ENCODE measurements at regions not wholly inside any gene's neighbourhood (a gene's known extent, or its start where the extent isn't known, plus 50 kb on each side); places are given as distances from the start of the nearest gene placed in this dataset.
A peak's percentile ranks its signal among the peaks of the same experiment; 100 is the strongest.

GRCh38 chr1:200299571-200299970 is 110.3 kb downstream of the ZNF281 start:
- no peak for TF ChIP-seq CTCF (IDR thresholded peaks at IDR 0.05; ENCODE audit: poor library complexity, severe bottlenecking)
- Histone ChIP-seq H3K9me3 (ENCODE audit: severe bottlenecking) (no peaks in the 10 kb centered on the region), H3K4me1 (ENCODE audit: insufficient read depth, poor library complexity, severe bottlenecking) (no peaks in the 10 kb centered on the region), H3K27me3 (ENCODE audit: insufficient read depth, poor library complexity, severe bottlenecking) (no peaks in the 10 kb centered on the region), H3K27ac (ENCODE audit: poor library complexity, severe bottlenecking) (no peak overlapping the region), H3K36me3 (ENCODE audit: low read depth) (no peaks in the 10 kb centered on the region), H3K4me3 (ENCODE audit: severe bottlenecking) (no peak overlapping the region)
- no peak for DNase-seq (ENCODE audit: low spot score)
- ATAC-seq (ENCODE audit: low read depth) = no peak

GRCh38 chr1:200298242-200298641 is 111.6 kb downstream of the ZNF281 start:
- Histone ChIP-seq H3K4me3 (ENCODE audit: severe bottlenecking) (no peak overlapping the region), H3K36me3 (ENCODE audit: low read depth) (no peaks in the 10 kb centered on the region), H3K27ac (ENCODE audit: poor library complexity, severe bottlenecking) (no peak overlapping the region), H3K9me3 (ENCODE audit: severe bottlenecking) (no peaks in the 10 kb centered on the region), H3K27me3 (ENCODE audit: insufficient read depth, poor library complexity, severe bottlenecking) (no peaks in the 10 kb centered on the region), H3K4me1 (ENCODE audit: insufficient read depth, poor library complexity, severe bottlenecking) (no peaks in the 10 kb centered on the region)
- DNase-seq (ENCODE audit: low spot score) = no peak
- no peak for ATAC-seq (ENCODE audit: low read depth)
- no peak for TF ChIP-seq CTCF (IDR thresholded peaks at IDR 0.05; ENCODE audit: poor library complexity, severe bottlenecking)

GRCh38 chr1:200296091-200296661 is 113.7 kb downstream of the ZNF281 start:
- ATAC-seq (ENCODE audit: low read depth) = peak; percentile 41; the same call in 1 of the 3 replicates

DNA sequence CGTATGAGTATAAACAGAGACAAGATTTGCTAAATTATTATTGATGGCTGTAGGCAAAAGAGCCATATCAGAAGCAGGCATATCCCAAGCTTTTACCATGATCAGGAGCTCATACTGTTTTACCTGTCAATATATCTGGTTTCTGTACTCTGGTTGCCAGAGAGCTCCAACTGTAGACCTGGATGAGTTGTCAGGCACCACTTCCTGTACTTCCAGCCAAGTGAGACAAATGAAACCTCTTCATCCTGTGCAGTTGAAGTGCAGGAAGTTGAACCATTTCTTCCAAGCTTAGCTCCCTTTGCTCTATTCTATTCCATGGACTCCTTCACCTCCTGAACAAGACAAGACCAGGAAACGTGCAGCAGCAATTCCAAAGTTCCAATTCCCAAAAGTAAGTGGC is 115.6 kb downstream of the ZNF281 start:
- H3K36me3 ChIP-seq (ENCODE audit: low read depth) = no peaks in the 10 kb centered on the region
- H3K4me1 ChIP-seq (ENCODE audit: insufficient read depth, poor library complexity, severe bottlenecking) = no peaks in the 10 kb centered on the region
- no peaks in the 10 kb centered on the region for H3K9me3 ChIP-seq (ENCODE audit: severe bottlenecking)
- TF ChIP-seq CTCF (IDR thresholded peaks at IDR 0.05; ENCODE audit: poor library complexity, severe bottlenecking) = no peak
- no peak for DNase-seq (ENCODE audit: low spot score)
- ATAC-seq (ENCODE audit: low read depth) = peak; percentile 38; the same call in 1 of the 3 replicates
- H3K27ac ChIP-seq (ENCODE audit: poor library complexity, severe bottlenecking) = no peak overlapping the region
- H3K27me3 ChIP-seq (ENCODE audit: insufficient read depth, poor library complexity, severe bottlenecking) = no peaks in the 10 kb centered on the region
- H3K4me3 ChIP-seq (ENCODE audit: severe bottlenecking) = no peak overlapping the region

More at GRCh38 chr1:200296091-200296661, 113.7 kb downstream of the ZNF281 start:
- H3K27me3 ChIP-seq (ENCODE audit: insufficient read depth, poor library complexity, severe bottlenecking) = no peaks in the 10 kb centered on the region
- no peak for DNase-seq (ENCODE audit: low spot score)
- TF ChIP-seq CTCF (IDR thresholded peaks at IDR 0.05; ENCODE audit: poor library complexity, severe bottlenecking) = no peak
- no peak overlapping the region for H3K27ac ChIP-seq (ENCODE audit: poor library complexity, severe bottlenecking)
- H3K4me3 ChIP-seq (ENCODE audit: severe bottlenecking) = no peak overlapping the region
- H3K4me1 ChIP-seq (ENCODE audit: insufficient read depth, poor library complexity, severe bottlenecking) = no peaks in the 10 kb centered on the region
- no peaks in the 10 kb centered on the region for H3K9me3 ChIP-seq (ENCODE audit: severe bottlenecking)
- no peaks in the 10 kb centered on the region for H3K36me3 ChIP-seq (ENCODE audit: low read depth)

GRCh38 chr1:200292699-200293098 is 117.1 kb downstream of the ZNF281 start:
- H3K36me3 ChIP-seq (ENCODE audit: low read depth) = no peaks in the 10 kb centered on the region

More at GRCh38 chr1:200292699-200293098, 117.1 kb downstream of the ZNF281 start:
- ATAC-seq (ENCODE audit: low read depth) (no peak), DNase-seq (ENCODE audit: low spot score) (no peak)
- no peak overlapping the region for H3K27ac ChIP-seq (ENCODE audit: poor library complexity, severe bottlenecking)
- no peak overlapping the region for H3K4me3 ChIP-seq (ENCODE audit: severe bottlenecking)
- no peaks in the 10 kb centered on the region for H3K9me3 ChIP-seq (ENCODE audit: severe bottlenecking)
- TF ChIP-seq CTCF (IDR thresholded peaks at IDR 0.05; ENCODE audit: poor library complexity, severe bottlenecking) = no peak
- no peaks in the 10 kb centered on the region for H3K4me1 ChIP-seq (ENCODE audit: insufficient read depth, poor library complexity, severe bottlenecking)
- H3K27me3 ChIP-seq (ENCODE audit: insufficient read depth, poor library complexity, severe bottlenecking) = no peaks in the 10 kb centered on the region

All from RWPE2 (cell line).